ENCODE measurements at regions not wholly inside any gene's neighbourhood (a gene's known extent, or its start where the extent isn't known, plus 50 kb on each side); places are given as distances from the start of the nearest gene placed in this dataset.

DNA sequence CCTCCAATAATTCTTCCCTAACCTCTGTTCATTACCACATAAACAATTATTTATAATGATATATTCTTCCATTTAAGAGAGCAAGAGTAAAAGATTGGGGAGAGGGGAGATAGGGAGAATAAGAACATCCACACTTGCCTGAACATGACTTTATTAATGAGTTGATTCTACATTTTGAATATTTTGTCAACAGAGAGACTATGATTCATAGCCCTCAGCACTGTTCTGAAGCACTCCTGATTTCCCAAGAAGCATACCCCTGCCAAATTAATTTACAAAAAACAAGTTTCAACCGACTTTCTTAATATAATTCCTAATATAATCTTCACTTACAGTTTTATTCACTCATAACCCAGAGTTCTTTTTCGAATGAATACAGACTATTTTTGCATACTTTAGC is 828.8 kb downstream of the ROBO2 start:
- Histone ChIP-seq H4K8ac (replicated peaks; ENCODE audit: insufficient read length, low read depth, low read length) (no peak overlapping the region), H4K5ac (ENCODE audit: insufficient read length, low read depth, low read length) (no peak overlapping the region), H2BK5ac (ENCODE audit: insufficient read length, low read length) (no peak overlapping the region), H2AK5ac (ENCODE audit: insufficient read length, low read length) (no peak overlapping the region), H3K23me2 (ENCODE audit: insufficient read length, low read depth, low read length, poor library complexity, severe bottlenecking) (no peaks in the 10 kb centered on the region), H3K18ac (ENCODE audit: insufficient read length, low read depth, low read length) (no peak overlapping the region), H3K4ac (ENCODE audit: low read depth, low read length) (no peak overlapping the region), H3K9ac (ENCODE audit: extremely low read depth, insufficient read length, low read length) (no peak overlapping the region), H4K91ac (ENCODE audit: insufficient read length, low read depth, low read length) (no peak overlapping the region), H3K23ac (ENCODE audit: insufficient read length, low read depth, low read length) (no peak overlapping the region), H3T11ph (ENCODE audit: low read length) (no peak overlapping the region), H3K4me1 (ENCODE audit: insufficient read depth, low read length) (no peaks in the 10 kb centered on the region; the same call in 1 of the 2 replicates), H3K79me1 (ENCODE audit: insufficient read depth, low read depth, low read length, poor library complexity, severe bottlenecking) (no peaks in the 10 kb centered on the region), H2BK20ac (ENCODE audit: low read depth, low read length, poor library complexity, severe bottlenecking) (no peak overlapping the region), H4K20me1 (ENCODE audit: control insufficient read depth, insufficient read depth, insufficient read length) (no peaks in the 10 kb centered on the region), H3K14ac (ENCODE audit: insufficient read depth, low read length) (no peak overlapping the region), H3K27ac (ENCODE audit: insufficient read length, low read depth, low read length) (no peak overlapping the region), H3K27me3 (ENCODE audit: insufficient read depth, low read length) (no peaks in the 10 kb centered on the region), H3K4me2 (ENCODE audit: insufficient read depth, insufficient read length, low read length) (no peak overlapping the region), H2AFZ (ENCODE audit: low read length) (no peak overlapping the region), H2BK15ac (ENCODE audit: low read depth, low read length) (no peak overlapping the region), H3K9me3 (ENCODE audit: control insufficient read depth, low read depth, low read length) (no peaks in the 10 kb centered on the region), H3K79me2 (ENCODE audit: insufficient read depth, low read length) (no peaks in the 10 kb centered on the region), H2BK120ac (ENCODE audit: low read depth, low read length, poor library complexity, severe bottlenecking) (no peak overlapping the region), H2BK12ac (ENCODE audit: insufficient read length, low read depth, low read length) (no peak overlapping the region), H3K56ac (ENCODE audit: insufficient read length, low read depth, low read length) (no peak overlapping the region)
- no peak overlapping the region for H3K27ac Mint-ChIP-seq
- WGBS (ENCODE audit: extremely low coverage, insufficient read length, low lambda C conversion rate), result 100% methylated on average over 1 of the region's 2 CpGs
- H3K27me3 Mint-ChIP-seq (ENCODE audit: low read depth), result no peaks in the 10 kb centered on the region
- DNase-seq, result no peak
- H3K9me3 Mint-ChIP-seq, result peaks cover 2 to 4% of the 10 kb centered on the region in 2 experiments; a peak in 2 of 5 replicates
- TF ChIP-seq, protein P1, sequence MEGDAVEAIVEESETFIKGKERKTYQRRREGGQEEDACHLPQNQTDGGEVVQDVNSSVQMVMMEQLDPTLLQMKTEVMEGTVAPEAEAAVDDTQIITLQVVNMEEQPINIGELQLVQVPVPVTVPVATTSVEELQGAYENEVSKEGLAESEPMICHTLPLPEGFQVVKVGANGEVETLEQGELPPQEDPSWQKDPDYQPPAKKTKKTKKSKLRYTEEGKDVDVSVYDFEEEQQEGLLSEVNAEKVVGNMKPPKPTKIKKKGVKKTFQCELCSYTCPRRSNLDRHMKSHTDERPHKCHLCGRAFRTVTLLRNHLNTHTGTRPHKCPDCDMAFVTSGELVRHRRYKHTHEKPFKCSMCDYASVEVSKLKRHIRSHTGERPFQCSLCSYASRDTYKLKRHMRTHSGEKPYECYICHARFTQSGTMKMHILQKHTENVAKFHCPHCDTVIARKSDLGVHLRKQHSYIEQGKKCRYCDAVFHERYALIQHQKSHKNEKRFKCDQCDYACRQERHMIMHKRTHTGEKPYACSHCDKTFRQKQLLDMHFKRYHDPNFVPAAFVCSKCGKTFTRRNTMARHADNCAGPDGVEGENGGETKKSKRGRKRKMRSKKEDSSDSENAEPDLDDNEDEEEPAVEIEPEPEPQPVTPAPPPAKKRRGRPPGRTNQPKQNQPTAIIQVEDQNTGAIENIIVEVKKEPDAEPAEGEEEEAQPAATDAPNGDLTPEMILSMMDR (conservative IDR thresholded peaks at IDR 0.05), result no peak
- H3K4me3 Mint-ChIP-seq, result no peak overlapping the region
- H3K36me3 Mint-ChIP-seq (ENCODE audit: insufficient read depth in 1 of 3, low read depth in 3 of 3), result no peaks in the 10 kb centered on the region; a peak in 1 of 7 replicates
- peaks cover 0 to 3% of the 10 kb centered on the region in 2 experiments; a peak in 2 of 4 replicates for H3K4me1 Mint-ChIP-seq
